Mesendoderm (in vitro differentiated cells): ENCODE measurements at regions not wholly inside any gene's neighbourhood (a gene's known extent, or its start where the extent isn't known, plus 50 kb on each side); places are given as distances from the start of the nearest gene placed in this dataset.

Experiments used
- DNase-seq: peaks from one replicate; pipeline ENCODE4 v3.0.0; 2013
- H2AK5ac ChIP-seq: 2 replicates; pipeline ENCODE4 v1.6.1; 2013; ENCODE audit warnings: low read length, inconsistent platforms
- H2BK120ac ChIP-seq: 2 replicates; pipeline ENCODE4 v1.6.1; 2013; ENCODE audit warnings: low read depth, mild to moderate bottlenecking, low read length, moderate library complexity, mixed read lengths
- H2BK15ac ChIP-seq: replicated peaks from 2 replicates; pipeline ENCODE4 v1.6.1; 2013; ENCODE audit warnings: low read depth, mild to moderate bottlenecking, moderate library complexity
- H2BK5ac ChIP-seq: 2 replicates; pipeline ENCODE4 v1.6.1; 2013; ENCODE audit warnings: low read length, inconsistent platforms
- H3K18ac ChIP-seq: 2 replicates; pipeline ENCODE4 v1.6.1; 2013; ENCODE audit warnings: mild to moderate bottlenecking, low read length, mixed read lengths
- H3K23ac ChIP-seq: one replicate; pipeline ENCODE4 v1.6.1; 2013; ENCODE audit warnings: low read length
- H3K27ac ChIP-seq: 2 replicates; pipeline ENCODE4 v1.5.1; 2013; ENCODE audit warnings: low read depth, mild to moderate bottlenecking, inconsistent platforms, low read length, moderate library complexity
- H3K27me3 ChIP-seq: 2 replicates; pipeline ENCODE4 v1.6.1; 2013; ENCODE audit warnings: low read length, control low read depth, mild to moderate bottlenecking, inconsistent platforms; ENCODE audit not compliant: insufficient read depth, poor library complexity
- H3K36me3 ChIP-seq: 2 replicates; pipeline ENCODE4 v1.6.1; 2013; ENCODE audit warnings: low read length, inconsistent platforms; ENCODE audit not compliant: control insufficient read depth, insufficient read depth
- H3K4ac ChIP-seq: one replicate; pipeline ENCODE4 v1.6.1; 2013; ENCODE audit warnings: low read depth, mild to moderate bottlenecking, low read length, moderate library complexity
- H3K4me1 ChIP-seq: 2 replicates; pipeline ENCODE4 v1.6.1; 2013; ENCODE audit warnings: low read depth, low read length, inconsistent platforms; ENCODE audit not compliant: control insufficient read depth
- H3K4me2 ChIP-seq: 2 replicates; pipeline ENCODE4 v1.6.1; 2013; ENCODE audit warnings: low read length
- H3K4me3 ChIP-seq: 2 replicates; pipeline ENCODE4 v1.5.1; 2013; ENCODE audit warnings: mild to moderate bottlenecking, low read length
- H3K56ac ChIP-seq: one replicate; pipeline ENCODE4 v1.6.1; 2013; ENCODE audit warnings: low read length
- H3K79me1 ChIP-seq: 2 replicates; pipeline ENCODE4 v1.6.1; 2013; ENCODE audit warnings: low read length, inconsistent platforms
- H3K79me2 ChIP-seq: 2 replicates; pipeline ENCODE4 v1.6.1; 2013; ENCODE audit warnings: mild to moderate bottlenecking, low read length; ENCODE audit not compliant: control insufficient read depth, insufficient read depth
- H3K9ac ChIP-seq: 2 replicates; pipeline ENCODE4 v1.6.1; 2013; ENCODE audit warnings: low read length, inconsistent platforms
- H4K5ac ChIP-seq: one replicate; pipeline ENCODE4 v1.6.1; 2013; ENCODE audit warnings: low read length
- H4K8ac ChIP-seq: one replicate; pipeline ENCODE4 v1.6.1; 2013; ENCODE audit warnings: low read depth, mild to moderate bottlenecking, control low read depth, low read length, moderate library complexity
- WGBS: extraction: QIAGEN DNeasy Blood & Tissue Kit; methylation state at CpG from one replicate; pipeline ENCODE4 v1.1.7; 2013; ENCODE audit warnings: low lambda C conversion rate, missing lambda C conversion rate; ENCODE audit not compliant: insufficient coverage; ENCODE audit errors: extremely low coverage; 5-methylcytosine and 5-hydroxymethylcytosine counted together

DNA sequence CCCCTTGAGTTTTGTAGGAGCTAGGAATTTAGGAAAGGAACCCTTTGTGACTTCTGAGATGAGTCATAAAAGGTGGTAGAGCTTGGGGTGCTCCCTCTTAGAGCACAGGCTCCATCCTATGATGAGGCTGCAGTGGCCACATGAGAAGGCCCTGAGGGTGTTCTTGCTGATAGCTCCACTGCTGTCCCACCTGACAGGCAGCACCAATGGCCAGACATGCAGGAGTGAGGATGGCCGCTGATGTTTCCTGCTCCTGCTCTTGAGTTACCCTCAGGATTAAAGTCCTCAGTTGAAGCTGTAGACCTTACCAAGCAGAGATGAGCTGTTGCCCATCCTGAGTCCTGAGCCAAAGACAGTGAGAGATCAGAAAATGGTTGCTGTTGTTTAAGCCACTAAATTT, 512.1 kb downstream of the CDH26 start:
- no CpG with 5 or more reads among the region's 1 CpG for WGBS
- no peak overlapping the region for H4K8ac ChIP-seq
- no peaks in the 10 kb centered on the region for H3K36me3 ChIP-seq
- no peaks in the 10 kb centered on the region for H3K27me3 ChIP-seq
- H3K79me2 ChIP-seq, result no peaks in the 10 kb centered on the region
- no peak overlapping the region for H3K23ac ChIP-seq
- no peak overlapping the region for H3K18ac ChIP-seq
- no peak overlapping the region for H2BK15ac ChIP-seq
- no peak overlapping the region for H2BK5ac ChIP-seq
- no peak overlapping the region for H3K4me2 ChIP-seq
- no peak overlapping the region for H3K4me3 ChIP-seq
- DNase-seq, result no peak
- no peak overlapping the region for H4K5ac ChIP-seq
- no peak overlapping the region for H3K56ac ChIP-seq
- no peak overlapping the region for H3K4ac ChIP-seq
- no peak overlapping the region for H2AK5ac ChIP-seq
- H3K4me1 ChIP-seq, result no peaks in the 10 kb centered on the region
- no peak overlapping the region for H3K27ac ChIP-seq
- no peak overlapping the region for H3K9ac ChIP-seq
- H3K79me1 ChIP-seq, result no peaks in the 10 kb centered on the region
- no peak overlapping the region for H2BK120ac ChIP-seq

DNA sequence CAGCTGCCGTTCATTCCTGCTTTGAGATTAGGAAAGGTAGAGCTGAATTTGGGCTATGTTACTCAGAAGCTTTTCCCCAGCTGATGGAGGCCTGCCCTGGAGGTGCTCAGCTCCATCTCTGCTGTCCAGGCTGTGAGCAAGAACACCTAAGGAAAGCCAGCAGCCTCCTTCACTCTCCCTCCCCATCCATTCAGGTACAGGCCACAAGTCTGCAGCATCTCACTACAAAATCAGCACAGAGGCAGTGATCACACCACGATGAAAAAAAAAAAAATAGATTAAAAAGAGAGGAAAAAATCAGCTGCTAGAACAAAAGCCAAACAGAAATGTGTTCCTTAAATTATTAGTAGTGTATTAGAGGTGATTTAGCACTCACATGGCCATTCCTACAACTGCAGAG, 515.0 kb downstream of the CDH26 start:
- H4K8ac ChIP-seq, result no peak overlapping the region
- WGBS, result no CpG with 5 or more reads among the region's 2 CpGs

DNA sequence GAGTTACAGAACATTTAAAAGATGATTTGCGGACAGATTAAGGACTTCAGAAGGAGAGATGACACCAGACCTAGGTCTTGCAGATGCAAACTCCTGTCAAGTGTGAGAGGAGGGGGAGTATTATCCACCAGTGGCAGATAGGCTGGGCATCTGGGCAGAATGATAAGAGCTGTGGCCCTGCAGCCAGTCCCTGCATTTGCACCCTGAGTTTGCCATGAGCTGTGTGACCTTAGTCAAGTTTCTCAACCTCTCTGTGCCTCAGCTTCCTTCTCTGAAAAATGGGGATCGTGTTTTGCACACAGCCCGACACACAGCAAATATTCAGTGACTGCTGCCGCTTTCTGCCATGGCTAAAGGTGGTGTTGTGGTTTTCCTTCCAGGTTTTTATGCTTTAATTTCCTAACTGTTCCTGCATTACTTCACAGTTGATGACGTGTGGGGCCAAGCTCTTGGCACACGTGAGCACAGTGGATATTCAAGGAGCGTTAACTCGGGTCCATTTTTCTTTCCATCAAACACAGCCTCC, 516.2 kb downstream of the CDH26 start:
- no peaks in the 10 kb centered on the region for H3K27me3 ChIP-seq
- H2BK5ac ChIP-seq, result no peak overlapping the region
- H3K4me2 ChIP-seq, result no peak overlapping the region
- H3K4me1 ChIP-seq, result no peaks in the 10 kb centered on the region
- H2AK5ac ChIP-seq, result no peak overlapping the region
- no peaks in the 10 kb centered on the region for H3K36me3 ChIP-seq
- no peak overlapping the region for H4K5ac ChIP-seq
- no CpG with 5 or more reads among the region's 8 CpGs for WGBS
- no peaks in the 10 kb centered on the region for H3K79me2 ChIP-seq
- H3K23ac ChIP-seq, result no peak overlapping the region
- no peak overlapping the region for H3K9ac ChIP-seq
- H2BK120ac ChIP-seq, result no peak overlapping the region
- DNase-seq, result no peak
- H3K4me3 ChIP-seq, result no peak overlapping the region
- no peak overlapping the region for H2BK15ac ChIP-seq
- H3K27ac ChIP-seq, result no peak overlapping the region
- H3K56ac ChIP-seq, result no peak overlapping the region
- no peak overlapping the region for H4K8ac ChIP-seq
- H3K79me1 ChIP-seq, result no peaks in the 10 kb centered on the region
- no peak overlapping the region for H3K18ac ChIP-seq
- H3K4ac ChIP-seq, result no peak overlapping the region

More for the DNA sequence above, 515.0 kb downstream of the CDH26 start:
- no peak overlapping the region for H3K18ac ChIP-seq
- no peak overlapping the region for H3K27ac ChIP-seq
- no peak overlapping the region for H3K56ac ChIP-seq
- no peaks in the 10 kb centered on the region for H3K36me3 ChIP-seq
- no peak overlapping the region for H3K4me2 ChIP-seq
- H3K79me1 ChIP-seq, result no peaks in the 10 kb centered on the region
- DNase-seq, result no peak
- no peak overlapping the region for H2BK5ac ChIP-seq
- H4K5ac ChIP-seq, result no peak overlapping the region
- H2AK5ac ChIP-seq, result no peak overlapping the region
- H2BK15ac ChIP-seq, result no peak overlapping the region
- no peak overlapping the region for H3K4me3 ChIP-seq
- no peaks in the 10 kb centered on the region for H3K4me1 ChIP-seq
- no peaks in the 10 kb centered on the region for H3K79me2 ChIP-seq
- H3K23ac ChIP-seq, result no peak overlapping the region
- H3K27me3 ChIP-seq, result no peaks in the 10 kb centered on the region
- no peak overlapping the region for H3K4ac ChIP-seq
- H2BK120ac ChIP-seq, result no peak overlapping the region
- H3K9ac ChIP-seq, result no peak overlapping the region

DNA sequence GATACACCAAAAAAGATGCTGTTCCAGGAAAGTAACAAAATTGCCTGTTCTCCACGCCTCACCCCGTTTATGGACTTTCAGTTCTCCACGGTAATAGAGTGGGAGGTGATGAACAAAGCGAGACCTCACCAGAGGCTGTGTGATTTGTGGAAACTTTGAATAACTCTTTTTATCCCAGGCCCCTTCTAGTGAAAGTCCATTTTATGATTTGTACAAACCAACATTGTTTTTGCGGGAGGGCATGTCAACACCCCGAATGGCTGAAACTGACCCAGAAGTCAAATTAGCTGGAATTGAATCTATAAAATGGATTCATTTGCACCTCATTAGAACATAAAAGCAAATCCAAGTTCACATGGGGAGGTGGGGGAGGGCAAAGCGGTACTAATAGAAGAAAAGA, 517.8 kb downstream of the CDH26 start:
- H3K23ac ChIP-seq, result no peak overlapping the region
- no peaks in the 10 kb centered on the region for H3K36me3 ChIP-seq
- H3K18ac ChIP-seq, result no peak overlapping the region
- no peak overlapping the region for H2AK5ac ChIP-seq
- H3K79me2 ChIP-seq, result no peaks in the 10 kb centered on the region
- H3K4me1 ChIP-seq, result no peaks in the 10 kb centered on the region
- H4K8ac ChIP-seq, result no peak overlapping the region
- H3K27me3 ChIP-seq, result no peaks in the 10 kb centered on the region
- no peaks in the 10 kb centered on the region for H3K79me1 ChIP-seq
- H2BK15ac ChIP-seq, result no peak overlapping the region
- H3K56ac ChIP-seq, result no peak overlapping the region
- no peak overlapping the region for H3K4ac ChIP-seq
- H3K4me2 ChIP-seq, result no peak overlapping the region
- H3K27ac ChIP-seq, result no peak overlapping the region
- H3K4me3 ChIP-seq, result no peak overlapping the region
- DNase-seq, result no peak
- H2BK120ac ChIP-seq, result no peak overlapping the region
- no peak overlapping the region for H4K5ac ChIP-seq
- no peak overlapping the region for H2BK5ac ChIP-seq
- WGBS, result no CpG with 5 or more reads among the region's 7 CpGs
- H3K9ac ChIP-seq, result no peak overlapping the region

DNA sequence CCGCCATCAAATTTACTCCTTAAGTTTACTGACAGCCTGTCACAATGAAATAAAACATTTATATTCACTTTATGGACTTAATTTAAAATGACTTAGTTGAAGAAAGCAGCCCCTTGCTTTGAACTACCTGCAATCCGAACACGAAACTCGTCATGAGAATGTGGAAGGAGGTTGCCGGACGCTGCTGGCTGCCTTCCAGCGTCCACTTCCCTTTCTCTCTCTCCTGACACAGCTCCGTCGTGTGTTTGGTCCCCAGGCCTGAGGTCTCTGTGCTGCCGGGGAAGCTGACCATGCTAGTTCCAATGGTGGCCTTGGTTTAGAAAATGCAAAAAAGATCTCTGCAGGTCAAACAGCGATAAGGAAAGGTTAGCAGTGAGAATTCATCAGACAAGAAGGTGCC, 519.7 kb downstream of the CDH26 start:
- Histone ChIP-seq H3K56ac (no peak overlapping the region), H4K5ac (no peak overlapping the region), H3K79me1 (no peaks in the 10 kb centered on the region), H3K4me1 (no peaks in the 10 kb centered on the region), H3K18ac (no peak overlapping the region), H3K4ac (no peak overlapping the region), H2AK5ac (no peak overlapping the region), H3K27me3 (no peaks in the 10 kb centered on the region), H3K79me2 (no peaks in the 10 kb centered on the region), H2BK5ac (no peak overlapping the region), H2BK120ac (no peak overlapping the region), H3K36me3 (no peaks in the 10 kb centered on the region), H4K8ac (no peak overlapping the region), H3K23ac (no peak overlapping the region), H2BK15ac (no peak overlapping the region), H3K4me2 (no peak overlapping the region), H3K4me3 (no peak overlapping the region), H3K27ac (no peak overlapping the region), H3K9ac (no peak overlapping the region)
- DNase-seq, result no peak
- WGBS, result no CpG with 5 or more reads among the region's 11 CpGs

DNA sequence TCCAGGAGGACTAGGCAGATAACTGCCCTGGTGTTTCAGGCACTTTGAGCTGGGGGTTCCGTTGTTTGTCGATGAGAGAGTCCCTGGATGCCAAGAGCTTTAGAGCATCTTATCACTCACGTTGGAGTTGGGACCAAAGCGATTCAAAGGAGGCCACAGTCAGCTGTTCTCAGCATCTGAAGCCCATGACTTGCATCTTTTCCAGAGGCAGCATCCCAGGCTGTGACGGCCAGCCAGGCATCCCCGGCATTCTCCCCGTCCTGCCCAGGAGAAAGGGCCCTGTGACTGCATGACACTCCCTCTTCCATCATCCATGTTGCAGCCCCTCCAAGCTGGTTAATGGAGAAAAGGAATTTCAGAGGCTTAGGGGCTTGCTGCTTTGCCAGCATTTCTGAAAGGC, 520.3 kb downstream of the CDH26 start:
- no peak overlapping the region for H2BK5ac ChIP-seq
- H3K4ac ChIP-seq, result no peak overlapping the region
- H3K79me1 ChIP-seq, result no peaks in the 10 kb centered on the region
- no peak for DNase-seq
- H2AK5ac ChIP-seq, result no peak overlapping the region
- no peak overlapping the region for H3K4me3 ChIP-seq
- no CpG with 5 or more reads among the region's 7 CpGs for WGBS
- no peak overlapping the region for H3K56ac ChIP-seq
- H3K9ac ChIP-seq, result no peak overlapping the region
- no peak overlapping the region for H3K23ac ChIP-seq
- H3K27ac ChIP-seq, result no peak overlapping the region
- no peak overlapping the region for H4K8ac ChIP-seq
- no peak overlapping the region for H2BK15ac ChIP-seq
- H2BK120ac ChIP-seq, result no peak overlapping the region
- H3K27me3 ChIP-seq, result no peaks in the 10 kb centered on the region
- H3K4me1 ChIP-seq, result no peaks in the 10 kb centered on the region
- no peak overlapping the region for H4K5ac ChIP-seq
- no peaks in the 10 kb centered on the region for H3K36me3 ChIP-seq
- H3K79me2 ChIP-seq, result no peaks in the 10 kb centered on the region
- no peak overlapping the region for H3K18ac ChIP-seq
- no peak overlapping the region for H3K4me2 ChIP-seq
